ENCODE measurements at regions not wholly inside any gene's neighbourhood (a gene's known extent, or its start where the extent isn't known, plus 50 kb on each side); places are given as distances from the start of the nearest gene placed in this dataset.

DNA sequence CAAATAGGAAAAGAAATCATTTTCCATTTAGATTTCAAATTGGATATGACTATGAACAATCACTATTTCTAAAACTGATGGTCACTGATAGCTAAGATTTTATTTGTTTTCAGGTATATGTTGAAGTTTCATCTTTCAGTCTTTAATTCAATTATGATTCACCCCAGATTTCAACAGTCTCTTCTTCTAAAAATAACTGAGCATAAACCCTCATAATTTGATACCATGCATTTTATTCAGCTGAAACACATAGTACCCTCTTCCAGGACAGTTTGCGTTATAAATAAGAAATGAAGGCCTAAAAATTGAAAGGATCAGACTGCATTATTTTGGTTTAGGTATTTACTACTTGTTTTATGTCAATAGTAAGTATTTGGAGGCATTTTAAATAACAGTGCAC lies 428.5 kb upstream of the NBEA start:
- no peaks in the 10 kb centered on the region for H3K36me3 ChIP-seq (ENCODE audit: control insufficient read depth, insufficient read depth, low read length)
- TF ChIP-seq, protein P1, sequence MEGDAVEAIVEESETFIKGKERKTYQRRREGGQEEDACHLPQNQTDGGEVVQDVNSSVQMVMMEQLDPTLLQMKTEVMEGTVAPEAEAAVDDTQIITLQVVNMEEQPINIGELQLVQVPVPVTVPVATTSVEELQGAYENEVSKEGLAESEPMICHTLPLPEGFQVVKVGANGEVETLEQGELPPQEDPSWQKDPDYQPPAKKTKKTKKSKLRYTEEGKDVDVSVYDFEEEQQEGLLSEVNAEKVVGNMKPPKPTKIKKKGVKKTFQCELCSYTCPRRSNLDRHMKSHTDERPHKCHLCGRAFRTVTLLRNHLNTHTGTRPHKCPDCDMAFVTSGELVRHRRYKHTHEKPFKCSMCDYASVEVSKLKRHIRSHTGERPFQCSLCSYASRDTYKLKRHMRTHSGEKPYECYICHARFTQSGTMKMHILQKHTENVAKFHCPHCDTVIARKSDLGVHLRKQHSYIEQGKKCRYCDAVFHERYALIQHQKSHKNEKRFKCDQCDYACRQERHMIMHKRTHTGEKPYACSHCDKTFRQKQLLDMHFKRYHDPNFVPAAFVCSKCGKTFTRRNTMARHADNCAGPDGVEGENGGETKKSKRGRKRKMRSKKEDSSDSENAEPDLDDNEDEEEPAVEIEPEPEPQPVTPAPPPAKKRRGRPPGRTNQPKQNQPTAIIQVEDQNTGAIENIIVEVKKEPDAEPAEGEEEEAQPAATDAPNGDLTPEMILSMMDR (IDR thresholded peaks at IDR 0.05; ENCODE audit: insufficient read depth in 1 of 2, low read depth in 1 of 2, low read length in 1 of 2, severe bottlenecking in 1 of 2, unreplicated experiment in 1 of 2), result no peak

DNA sequence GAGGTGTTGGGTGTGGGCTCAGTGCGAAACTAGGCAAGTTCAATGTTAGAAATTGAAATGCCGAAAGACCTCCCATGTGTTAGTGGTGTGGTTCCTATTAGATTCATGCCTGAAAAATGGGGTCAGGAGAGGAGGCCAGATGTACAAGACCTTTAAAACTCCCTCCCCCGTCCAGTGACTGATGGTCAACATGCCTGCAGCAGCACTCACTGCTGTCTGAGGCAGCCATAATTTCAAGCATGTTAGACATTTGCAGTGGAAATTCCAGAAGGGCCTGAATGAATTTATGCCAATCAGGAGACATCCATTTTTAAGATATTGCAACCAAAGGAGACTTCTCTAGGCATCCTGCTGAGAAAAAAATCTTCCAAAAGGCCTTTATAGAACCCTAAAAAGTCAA lies 426.9 kb upstream of the NBEA start:
- no peaks in the 10 kb centered on the region for H3K27me3 Mint-ChIP-seq (ENCODE audit: insufficient read depth, unreplicated experiment)
- POLR2A ChIA-PET, result no interaction called here
- Histone ChIP-seq H3K4me3 (ENCODE audit: low read depth, low read length) (no peak overlapping the region), H3K9me3 (no peaks in the 10 kb centered on the region), H3K36me3 (ENCODE audit: control insufficient read depth, insufficient read depth, low read length) (no peaks in the 10 kb centered on the region), H3K4me1 (no peaks in the 10 kb centered on the region), H3K27me3 (replicated peaks; ENCODE audit: control insufficient read depth, insufficient read depth, low read length) (no peaks in the 10 kb centered on the region)
- no peak for DNase-seq
- H3K4me3 Mint-ChIP-seq (ENCODE audit: unreplicated experiment), result no peak overlapping the region
- no peaks in the 10 kb centered on the region for H3K36me3 Mint-ChIP-seq (ENCODE audit: insufficient read depth, unreplicated experiment)
- intact Hi-C loops (cut with micrococcal nuclease; ENCODE audit: unreplicated experiment), result no loop called here
- no peaks in the 10 kb centered on the region for H3K9me3 Mint-ChIP-seq (ENCODE audit: unreplicated experiment)
- H3K4me1 Mint-ChIP-seq (ENCODE audit: low read depth, unreplicated experiment), result no peaks in the 10 kb centered on the region
- H3K27ac Mint-ChIP-seq (ENCODE audit: unreplicated experiment), result no peak overlapping the region
- CTCF ChIA-PET, result no interaction called here
- no TSS peak for BruUV-seq (replicated peaks)
- TF ChIP-seq, protein P1 (IDR thresholded peaks at IDR 0.05; ENCODE audit: insufficient read depth in 1 of 2, low read depth in 1 of 2, low read length in 1 of 2, severe bottlenecking in 1 of 2, unreplicated experiment in 1 of 2), result no peak

More for the DNA sequence above, 428.5 kb upstream of the NBEA start:
- H3K27me3 Mint-ChIP-seq (ENCODE audit: insufficient read depth, unreplicated experiment), result peaks cover 2% of the 10 kb centered on the region
- no peaks in the 10 kb centered on the region for H3K36me3 Mint-ChIP-seq (ENCODE audit: insufficient read depth, unreplicated experiment)
- CTCF ChIA-PET, result no interaction called here
- no peaks in the 10 kb centered on the region for H3K27me3 ChIP-seq (replicated peaks; ENCODE audit: control insufficient read depth, insufficient read depth, low read length)
- intact Hi-C loops (cut with micrococcal nuclease; ENCODE audit: unreplicated experiment), result no loop called here
- H3K27ac Mint-ChIP-seq (ENCODE audit: unreplicated experiment), result no peak overlapping the region
- no peak overlapping the region for H3K4me3 Mint-ChIP-seq (ENCODE audit: unreplicated experiment)
- POLR2A ChIA-PET, result no interaction called here
- H3K9me3 ChIP-seq, result no peaks in the 10 kb centered on the region
- no peaks in the 10 kb centered on the region for H3K4me1 ChIP-seq
- no peaks in the 10 kb centered on the region for H3K4me1 Mint-ChIP-seq (ENCODE audit: low read depth, unreplicated experiment)
- H3K9me3 Mint-ChIP-seq (ENCODE audit: unreplicated experiment), result peaks cover 5% of the 10 kb centered on the region
- no TSS peak for BruUV-seq (replicated peaks)
- no peak for DNase-seq
- H3K4me3 ChIP-seq (ENCODE audit: low read depth, low read length), result no peak overlapping the region

DNA sequence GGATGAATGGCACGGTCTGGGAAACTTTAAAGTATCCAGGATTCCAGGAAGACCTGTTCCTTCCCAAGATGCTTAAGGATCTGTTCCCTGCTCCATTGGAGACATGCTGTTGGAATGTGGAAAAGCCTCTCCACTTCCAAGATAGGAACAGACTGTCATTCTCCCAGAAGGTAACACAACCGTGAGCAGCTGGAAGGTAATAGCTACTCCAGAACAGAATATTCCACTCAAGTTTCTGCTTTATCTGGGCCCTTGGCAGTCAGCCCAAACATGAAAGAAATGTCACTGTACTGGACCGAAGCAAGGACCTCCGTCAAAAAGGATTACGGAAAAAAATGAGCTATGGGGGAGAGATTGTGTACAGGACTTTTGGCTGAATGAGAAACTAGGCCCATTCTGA lies 420.9 kb upstream of the NBEA start:
- H3K27ac Mint-ChIP-seq (ENCODE audit: unreplicated experiment), result no peak overlapping the region
- TF ChIP-seq, protein P1 (IDR thresholded peaks at IDR 0.05; ENCODE audit: insufficient read depth in 1 of 2, low read depth in 1 of 2, low read length in 1 of 2, severe bottlenecking in 1 of 2, unreplicated experiment in 1 of 2), result no peak
- ChIA-PET POLR2A (no interaction called here), CTCF (no interaction called here)
- Histone ChIP-seq H3K9me3 (no peaks in the 10 kb centered on the region), H3K4me3 (ENCODE audit: low read depth, low read length) (no peak overlapping the region), H3K36me3 (ENCODE audit: control insufficient read depth, insufficient read depth, low read length) (no peaks in the 10 kb centered on the region), H3K27me3 (replicated peaks; ENCODE audit: control insufficient read depth, insufficient read depth, low read length) (no peaks in the 10 kb centered on the region), H3K4me1 (peaks cover 23% of the 10 kb centered on the region)
- intact Hi-C loops (cut with micrococcal nuclease; ENCODE audit: unreplicated experiment), result no loop called here
- no peak for DNase-seq
- no peaks in the 10 kb centered on the region for H3K4me1 Mint-ChIP-seq (ENCODE audit: low read depth, unreplicated experiment)
- H3K27me3 Mint-ChIP-seq (ENCODE audit: insufficient read depth, unreplicated experiment), result no peaks in the 10 kb centered on the region
- H3K4me3 Mint-ChIP-seq (ENCODE audit: unreplicated experiment), result no peak overlapping the region
- no TSS peak for BruUV-seq (replicated peaks)
- no peaks in the 10 kb centered on the region for H3K36me3 Mint-ChIP-seq (ENCODE audit: insufficient read depth, unreplicated experiment)
- H3K9me3 Mint-ChIP-seq (ENCODE audit: unreplicated experiment), result no peaks in the 10 kb centered on the region

Data from Caco-2 (cell line).